GM21526 (cell line): ENCODE measurements at regions not wholly inside any gene's neighbourhood (a gene's known extent, or its start where the extent isn't known, plus 50 kb on each side); places are given as distances from the start of the nearest gene placed in this dataset.
"Not testable (repeated sequence)": the region's sequence is repeated elsewhere in the genome, so short reads cannot be mapped to it uniquely, and the experiment has no call there.

ENCODE experiments used
- ATAC-seq: cut with Tn5 transposase; IDR thresholded peaks from one replicate; pipeline ENCODE4 v1.9.1; 2021; ENCODE audit warnings: moderate library complexity; ENCODE audit not compliant: unreplicated experiment, low FRiP score

DNA sequence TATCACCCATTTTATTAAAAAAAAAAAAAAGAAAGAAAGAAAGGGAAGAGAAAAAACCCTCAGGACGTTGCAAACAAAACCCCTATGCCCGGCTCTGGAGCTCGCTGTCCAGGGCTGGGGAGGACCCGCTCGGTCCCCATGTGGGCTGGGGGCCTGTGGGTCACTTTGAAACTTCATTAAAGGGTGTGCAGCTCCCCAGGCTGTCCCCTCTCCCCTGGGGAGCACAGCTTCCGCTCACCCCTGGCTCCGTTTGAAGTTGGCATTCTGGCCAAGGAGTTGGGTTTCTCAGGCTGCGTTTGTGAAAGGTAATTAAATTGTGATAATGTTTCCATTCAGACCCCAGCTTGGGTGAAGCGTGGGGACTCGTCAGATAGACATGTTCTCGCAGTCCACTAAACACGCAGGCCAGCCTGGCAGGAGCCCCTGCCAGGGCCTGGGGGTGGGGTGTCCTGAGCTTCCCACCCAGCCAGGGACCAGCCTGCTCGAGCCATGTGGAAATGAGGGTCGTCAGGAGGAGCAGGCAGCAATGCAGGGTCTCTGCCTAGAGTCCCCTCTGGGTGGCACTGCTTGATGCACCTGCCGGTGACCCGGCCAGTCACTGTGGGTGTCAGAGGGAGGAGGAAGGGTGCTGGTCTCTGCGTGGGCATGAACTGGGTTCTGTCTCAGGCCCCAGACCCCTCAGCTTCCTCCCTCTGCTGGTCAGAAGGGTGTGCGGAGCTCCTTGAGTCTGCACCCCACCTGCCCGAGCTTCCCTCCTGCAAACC, 166.2 kb downstream of the INHBB start:
- no peak for ATAC-seq

DNA sequence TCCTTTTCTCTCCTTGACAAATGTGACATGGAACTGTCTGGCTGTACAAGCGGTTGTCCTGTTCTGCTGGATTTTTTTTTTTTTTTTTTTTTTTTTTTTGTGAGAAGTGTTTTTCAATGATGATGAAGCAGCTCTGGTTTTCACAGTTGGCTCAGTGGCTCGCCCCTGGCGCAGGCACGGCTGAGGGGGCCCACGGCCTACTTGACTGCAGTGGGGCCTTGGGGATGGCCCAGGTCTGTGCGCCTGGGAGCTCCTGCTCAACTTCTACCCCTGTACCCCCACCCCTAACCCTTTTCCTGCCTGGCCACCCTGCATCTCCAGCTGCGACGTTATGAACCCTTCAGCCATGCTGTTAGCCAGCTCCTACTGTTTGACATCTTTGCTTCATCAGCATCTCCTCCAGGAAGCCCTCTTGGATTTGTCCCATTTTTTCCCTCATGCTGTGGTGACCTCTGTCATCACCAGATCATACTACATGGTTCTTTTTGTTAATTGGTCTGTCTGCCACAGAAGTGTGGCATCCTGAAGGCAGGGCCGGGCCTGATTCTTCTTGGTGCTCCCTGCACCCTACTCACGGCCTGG, 167.9 kb downstream of the INHBB start:
- ATAC-seq, result no peak

- no peak for ATAC-seq
Measured at GRCh38 chr2:120514521-120514920, 168.6 kb downstream of the INHBB start.

DNA sequence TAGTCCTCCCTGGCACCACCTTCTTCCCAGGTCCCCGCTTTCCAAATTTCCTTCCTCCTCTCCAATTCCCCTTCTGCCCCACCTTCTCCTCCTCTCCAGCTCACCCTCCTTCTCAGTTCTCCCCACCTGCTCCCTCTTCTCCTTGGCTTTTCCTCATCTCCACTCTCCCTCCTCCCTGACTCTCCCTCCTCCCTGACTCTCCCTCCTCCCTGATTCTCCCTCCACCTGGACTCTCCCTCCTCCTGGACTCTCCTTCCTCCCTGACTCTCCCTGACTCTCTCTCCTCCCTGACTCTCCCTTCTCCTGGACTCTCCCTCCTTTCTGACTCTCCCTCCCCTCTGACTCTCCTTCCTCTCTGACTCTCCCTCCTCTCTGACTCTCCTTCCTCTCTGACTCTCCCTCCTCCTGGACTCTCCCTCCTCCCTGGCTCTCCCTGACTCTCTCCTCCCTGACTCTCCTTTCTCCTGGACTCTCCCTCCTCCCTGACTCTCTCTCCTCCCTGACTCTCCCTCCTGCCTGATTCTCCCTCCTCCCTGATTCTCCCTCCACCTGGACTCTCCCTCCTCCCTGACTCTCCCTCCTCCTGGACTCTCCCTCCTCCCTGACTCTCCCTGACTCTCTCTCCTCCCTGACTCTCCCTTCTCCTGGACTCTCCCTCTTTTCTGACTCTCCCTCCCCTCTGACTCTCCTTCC, 169.3 kb downstream of the INHBB start:
- not testable (repeated sequence) for ATAC-seq

DNA sequence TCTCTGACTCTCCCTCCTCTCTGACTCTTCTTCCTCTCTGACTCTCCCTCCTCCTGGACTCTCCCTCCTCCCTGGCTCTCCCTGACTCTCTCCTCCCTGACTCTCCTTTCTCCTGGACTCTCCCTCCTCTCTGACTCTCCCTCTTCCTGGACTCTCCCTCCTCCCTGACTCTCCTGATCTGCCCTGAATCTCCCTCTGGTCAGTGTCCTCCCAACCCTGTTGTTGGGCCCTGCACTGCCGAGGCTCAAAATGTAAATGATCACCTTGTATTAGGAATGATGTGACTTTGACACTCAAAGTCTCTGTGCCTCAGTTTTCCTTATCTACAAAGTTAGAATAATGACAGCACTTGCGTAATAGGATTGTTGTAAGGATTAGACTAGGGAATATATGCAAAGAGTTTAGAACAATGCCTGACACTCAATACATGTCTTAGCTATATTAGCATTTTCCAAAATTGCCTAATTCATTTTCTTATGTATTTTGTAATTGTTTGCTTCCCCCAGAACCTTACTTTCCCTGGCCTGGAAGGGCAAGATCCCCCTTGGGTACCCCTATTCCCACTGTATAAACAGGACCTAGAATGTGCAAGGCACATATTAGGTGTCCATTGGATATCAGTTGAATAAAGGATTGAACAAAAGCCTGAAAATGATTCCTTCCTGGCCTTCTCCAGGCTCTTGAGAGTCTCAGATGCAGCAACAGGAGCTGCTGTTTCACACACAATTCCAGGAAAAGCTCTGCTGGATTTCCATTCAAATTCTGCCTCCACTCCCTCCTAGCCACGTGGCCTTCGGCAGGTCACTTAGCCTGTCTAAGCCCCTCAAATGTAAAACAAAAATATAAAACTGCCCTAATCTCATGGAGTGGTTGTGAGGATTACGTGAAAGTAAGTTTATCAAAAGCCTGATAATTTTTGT, 170.1 kb downstream of the INHBB start:
- no peak for ATAC-seq

DNA sequence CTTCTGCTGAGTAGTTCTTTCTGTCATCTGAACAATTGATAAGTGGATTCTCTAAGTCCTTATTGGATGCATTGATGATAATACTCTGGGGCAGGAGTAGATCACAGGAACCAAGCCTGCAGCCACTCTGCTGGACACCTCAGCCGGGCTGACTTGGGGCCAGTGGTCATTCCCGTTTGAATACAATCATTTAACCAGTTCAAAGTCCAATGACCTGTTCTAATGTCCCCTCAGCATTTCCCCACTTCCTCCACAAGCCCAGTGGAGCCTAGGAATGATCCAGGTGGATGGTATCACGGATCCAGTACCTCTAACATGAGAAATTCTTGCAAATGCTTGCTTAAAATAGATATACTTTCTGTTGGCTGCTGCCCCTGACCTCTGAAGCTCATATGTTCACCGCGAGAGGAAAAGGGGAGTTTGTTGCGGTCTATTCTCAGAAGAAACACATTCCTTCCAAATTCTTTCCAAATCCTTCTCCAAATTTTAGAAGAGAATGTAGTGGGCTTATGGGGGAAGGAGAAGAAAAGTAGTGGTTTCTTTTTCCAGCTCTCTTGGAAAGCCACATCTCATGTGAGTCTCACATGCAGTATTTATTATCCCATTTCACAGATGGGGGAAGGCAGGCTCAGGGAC, 170.9 kb downstream of the INHBB start:
- ATAC-seq, result no peak

DNA sequence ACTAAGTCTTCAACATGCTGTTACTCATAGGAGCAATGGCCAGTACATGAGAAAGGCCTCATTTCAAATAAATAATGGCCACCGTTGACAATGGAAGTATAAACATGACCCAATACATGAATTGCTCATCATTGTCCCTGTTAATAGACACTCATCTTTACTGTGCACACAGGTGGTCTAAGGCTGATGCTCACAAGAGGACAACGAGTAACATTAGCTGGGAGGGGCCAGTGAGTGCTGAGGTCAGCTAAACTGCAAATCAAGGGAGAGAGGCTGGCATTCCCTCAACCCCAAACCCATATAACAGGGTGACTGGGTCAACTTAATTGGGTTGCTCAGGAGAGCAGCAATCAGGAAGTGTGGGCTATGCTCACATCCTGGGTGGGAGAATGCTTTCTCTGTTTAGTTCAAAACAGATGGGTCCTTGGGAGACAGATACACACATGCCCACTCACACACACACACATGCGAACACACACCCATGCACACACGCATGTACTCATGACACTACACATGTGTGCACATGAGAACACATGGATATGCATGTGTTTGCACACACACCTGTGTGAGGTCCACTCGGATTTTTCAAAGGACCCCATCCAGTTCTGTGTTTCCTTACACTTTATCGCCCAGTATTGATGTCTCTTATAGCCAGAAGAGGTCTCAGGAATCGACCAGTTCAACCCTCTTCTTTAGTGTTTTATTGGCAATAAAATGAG, 172.0 kb downstream of the INHBB start:
- ATAC-seq, result no peak

DNA sequence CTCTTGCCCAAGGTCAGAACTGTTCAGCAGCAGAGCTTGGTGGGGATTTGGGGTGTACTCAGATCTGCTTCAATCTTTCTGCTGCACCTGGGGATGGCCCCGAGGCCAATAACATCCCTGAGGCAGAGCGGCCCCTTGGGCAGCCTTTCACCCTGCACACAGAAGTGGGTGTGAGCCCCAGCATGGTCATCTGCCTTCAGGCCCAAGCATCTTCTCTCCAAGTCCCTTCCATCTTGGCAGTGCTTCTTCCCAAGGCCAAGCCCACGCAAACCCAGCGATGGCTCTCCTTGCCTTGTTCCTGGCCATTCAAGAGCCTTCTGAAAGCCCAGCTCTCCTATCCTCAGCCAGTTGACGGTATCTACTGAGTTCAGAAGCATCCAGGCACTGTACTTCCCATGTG, 172.9 kb downstream of the INHBB start:
- ATAC-seq, result no peak

DNA sequence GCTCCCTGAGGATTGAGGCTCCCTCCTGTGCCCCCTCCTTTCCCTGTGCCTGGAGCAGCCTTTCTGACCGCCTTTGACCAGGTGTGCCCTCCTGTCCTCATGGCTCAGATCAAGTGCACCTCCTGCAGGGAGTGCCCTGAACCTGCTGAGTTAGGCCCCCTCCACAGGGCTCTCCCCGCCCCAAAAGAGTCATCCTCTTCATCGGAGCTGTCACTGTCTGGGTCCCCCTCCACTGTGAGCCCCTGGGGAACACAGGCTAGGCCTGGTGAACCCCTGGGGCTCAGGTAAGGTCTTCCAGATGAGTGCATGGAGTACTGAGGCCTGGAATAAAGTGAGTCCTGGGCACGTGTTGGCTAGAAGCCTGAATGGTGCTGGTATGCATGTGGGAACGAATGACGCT, 173.5 kb downstream of the INHBB start:
- no peak for ATAC-seq

DNA sequence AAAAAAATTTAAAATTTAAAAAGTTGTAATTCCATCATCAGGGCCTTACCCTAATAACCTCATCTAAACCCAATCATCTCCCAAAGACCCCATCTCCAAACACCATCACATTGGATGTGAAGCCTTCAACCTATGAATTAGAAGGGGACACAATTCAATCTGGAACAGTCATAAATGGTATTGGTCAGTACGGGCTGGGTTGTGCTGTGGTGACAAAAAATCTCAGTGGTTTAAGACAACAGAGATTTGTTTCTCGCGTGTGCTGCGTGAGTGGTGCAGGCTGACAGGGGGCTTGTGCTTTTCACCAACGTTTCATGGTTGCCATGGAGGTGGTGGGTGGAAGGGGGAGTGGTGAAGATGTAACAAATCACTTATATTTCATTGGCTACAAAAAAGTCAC, 174.5 kb downstream of the INHBB start:
- ATAC-seq, result no peak

DNA sequence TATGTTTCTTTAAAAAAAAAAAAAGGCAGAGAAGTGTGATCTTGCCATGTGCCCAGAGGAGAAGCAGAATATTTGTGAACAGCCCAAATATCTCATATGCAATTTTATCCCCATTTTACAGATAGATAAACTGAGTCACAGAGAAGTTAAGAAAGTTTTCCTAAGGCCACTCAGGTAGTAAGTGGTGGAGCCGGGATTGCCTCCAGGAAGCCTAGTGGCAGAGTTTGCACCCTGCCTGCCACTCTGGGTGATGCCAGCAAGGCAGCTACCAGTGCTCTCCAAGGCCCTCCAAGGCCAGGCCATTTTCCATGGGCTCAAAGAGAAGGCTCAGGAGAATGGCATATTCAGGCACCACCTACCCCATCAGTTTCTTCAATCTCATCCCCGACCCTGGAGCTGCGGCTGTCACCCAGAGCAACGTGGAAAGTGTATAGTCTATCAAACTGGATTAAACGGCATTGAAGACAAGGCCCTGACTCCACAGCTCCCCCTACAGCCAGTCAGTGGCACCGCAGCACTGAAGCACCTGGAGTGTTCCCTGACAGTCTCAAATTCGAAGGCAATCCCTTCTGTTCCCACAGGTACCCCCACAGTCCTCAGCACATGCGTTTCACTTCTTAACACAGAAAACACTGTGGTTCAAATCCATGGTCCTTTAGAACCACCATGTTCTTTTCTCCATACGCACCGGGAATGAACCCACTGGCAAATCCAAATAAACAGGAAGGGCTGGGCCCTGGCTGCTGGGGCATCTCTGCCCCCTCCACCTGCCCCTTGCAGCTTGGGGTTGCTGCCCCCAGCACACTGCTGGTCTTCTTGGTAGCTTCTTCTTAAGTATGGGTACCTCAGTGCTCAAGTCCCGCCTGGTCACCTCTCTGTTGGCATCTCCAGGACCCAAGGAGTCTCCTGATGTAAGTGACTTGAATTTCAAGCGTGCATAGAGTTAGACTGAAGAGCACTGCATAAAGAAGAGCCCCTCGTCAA, 175.3 kb downstream of the INHBB start:
- no peak for ATAC-seq

- ATAC-seq, result no peak
Measured at GRCh38 chr2:120522151-120522751, 176.3 kb downstream of the INHBB start.

GRCh38 chr2:120523766-120524165, 177.8 kb downstream of the INHBB start:
- no peak for ATAC-seq

DNA sequence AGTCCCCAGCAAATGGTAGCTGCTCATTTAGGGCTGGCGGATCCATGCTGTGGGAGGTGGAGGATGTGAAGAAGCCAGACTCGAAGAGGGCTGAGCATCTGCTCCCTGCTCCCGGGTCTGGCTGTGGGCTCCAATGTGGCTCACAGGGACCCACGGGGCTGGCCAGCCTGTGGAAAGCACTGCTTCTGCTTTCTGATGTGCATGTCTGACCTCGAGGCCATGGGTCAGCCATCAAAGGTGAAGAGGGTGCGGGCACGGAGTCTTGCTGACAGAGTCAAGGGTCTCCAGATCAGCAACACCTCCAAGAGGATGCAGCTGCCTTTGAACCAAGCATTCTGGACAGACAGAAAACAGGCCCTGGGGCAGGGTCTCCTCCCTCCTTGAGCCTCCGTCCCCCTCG, 178.2 kb downstream of the INHBB start:
- no peak for ATAC-seq

DNA sequence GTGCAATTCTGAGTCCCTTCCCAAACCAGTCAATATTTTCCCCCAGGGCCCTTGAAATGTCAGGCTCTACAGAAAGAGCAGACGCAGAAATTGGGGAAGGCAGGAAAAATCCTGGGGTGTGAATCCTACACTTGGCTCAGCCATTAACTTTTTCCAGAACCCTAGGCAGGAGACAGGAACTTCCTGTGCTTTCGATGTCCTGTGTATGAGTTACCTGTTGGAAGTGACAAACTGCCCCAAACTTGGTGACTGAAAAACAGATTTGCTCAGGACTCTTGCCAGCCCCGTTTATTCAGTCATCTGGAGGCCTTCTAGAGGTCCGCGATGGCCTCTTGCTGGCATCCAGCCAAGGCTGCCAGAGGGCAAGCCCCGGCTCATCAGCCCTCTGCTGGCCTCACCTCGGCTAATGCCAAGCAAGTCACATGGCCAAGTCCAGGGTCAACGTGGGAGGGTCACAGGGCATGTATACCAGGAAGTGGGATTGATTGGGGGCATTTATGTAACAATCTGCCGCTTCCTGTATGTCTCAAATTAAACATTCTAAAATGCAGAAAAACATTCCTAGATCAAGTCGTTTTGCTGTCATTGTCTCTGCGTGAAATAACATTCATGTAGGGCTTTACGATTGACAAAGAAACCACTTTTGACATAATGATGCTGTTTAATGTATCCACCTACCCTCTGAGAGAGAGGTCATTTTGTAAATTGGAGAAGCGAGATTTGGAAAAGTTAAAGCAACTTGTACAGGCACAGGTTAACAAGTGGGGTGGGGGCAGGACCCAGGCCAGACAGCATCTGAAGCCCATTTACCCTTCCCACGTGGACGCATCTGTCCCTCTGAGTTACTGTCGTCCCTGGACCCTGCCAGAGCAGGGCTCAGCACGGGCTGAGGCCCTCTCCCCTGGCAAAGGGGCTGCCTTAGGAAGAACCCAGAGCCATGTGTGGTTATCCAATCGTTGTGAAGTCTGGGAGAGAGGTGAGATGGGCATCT, 179.4 kb downstream of the INHBB start:
- no peak for ATAC-seq

DNA sequence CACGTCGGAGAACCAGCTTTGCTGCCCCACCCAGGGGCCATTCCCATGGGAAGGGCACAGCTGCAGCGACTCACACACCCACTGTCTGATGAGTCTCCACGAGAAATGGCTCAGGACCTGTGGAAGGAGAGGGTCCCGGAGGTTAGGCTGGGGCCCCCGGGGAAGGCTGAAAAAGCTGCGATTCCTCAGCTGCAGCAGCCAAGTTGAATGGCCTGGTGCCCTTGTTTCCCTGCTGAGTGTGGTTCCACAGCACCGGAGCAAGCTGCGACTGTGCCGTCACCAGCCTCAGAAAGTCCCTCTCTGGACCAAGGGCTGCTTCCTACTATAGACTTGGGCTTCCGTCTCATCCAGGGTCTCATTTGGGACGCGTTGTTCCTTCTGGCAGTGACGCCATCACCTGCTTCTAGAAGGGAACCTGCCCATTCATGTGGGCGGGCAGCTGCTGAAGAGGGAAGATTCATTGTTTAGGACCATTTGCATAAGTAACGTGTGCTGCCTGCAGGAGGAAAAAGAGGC, 180.2 kb downstream of the INHBB start:
- no peak for ATAC-seq
